ENCODE measurements at regions not wholly inside any gene's neighbourhood (a gene's known extent, or its start where the extent isn't known, plus 50 kb on each side); places are given as distances from the start of the nearest gene placed in this dataset.

GRCh38 chr5:159799701-159800100, 116.6 kb upstream of the ADRA1B start:
- TF ChIP-seq CTCF (IDR thresholded peaks at IDR 0.05; ENCODE audit: low read depth, low read length) (no peak), POLR2A (IDR thresholded peaks at IDR 0.05; ENCODE audit: extremely low read depth, insufficient read length) (no peak), MAX (IDR thresholded peaks at IDR 0.05; ENCODE audit: low read depth, low read length) (no peak)
